GM19397 (cell line): ENCODE measurements at regions not wholly inside any gene's neighbourhood (a gene's known extent, or its start where the extent isn't known, plus 50 kb on each side); places are given as distances from the start of the nearest gene placed in this dataset.

Source experiments
- ATAC-seq: cut with Tn5 transposase; IDR thresholded peaks from one replicate; pipeline ENCODE4 v1.9.1; 2021; ENCODE audit warnings: mild to moderate bottlenecking, moderate library complexity; ENCODE audit not compliant: unreplicated experiment

DNA sequence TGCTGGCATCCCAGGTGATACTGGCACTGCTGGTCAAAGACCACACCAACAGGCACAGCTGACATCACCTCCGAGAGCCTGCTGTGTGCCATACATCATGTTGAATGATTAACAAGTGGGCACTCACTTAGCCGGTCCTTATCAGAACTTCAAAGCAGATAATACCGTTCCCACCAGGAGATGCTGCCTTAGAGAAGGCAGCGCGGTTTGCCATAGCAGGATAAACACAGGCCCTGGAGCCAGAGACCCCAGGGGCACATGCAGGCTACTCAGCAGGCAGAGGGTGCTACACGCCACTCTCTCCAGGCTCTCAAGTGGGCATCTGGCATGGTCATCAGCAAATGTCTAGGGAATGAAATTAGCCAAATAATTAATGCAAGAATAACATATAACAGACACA, 86.5 kb upstream of the CST7 start:
- ATAC-seq = no peak

DNA sequence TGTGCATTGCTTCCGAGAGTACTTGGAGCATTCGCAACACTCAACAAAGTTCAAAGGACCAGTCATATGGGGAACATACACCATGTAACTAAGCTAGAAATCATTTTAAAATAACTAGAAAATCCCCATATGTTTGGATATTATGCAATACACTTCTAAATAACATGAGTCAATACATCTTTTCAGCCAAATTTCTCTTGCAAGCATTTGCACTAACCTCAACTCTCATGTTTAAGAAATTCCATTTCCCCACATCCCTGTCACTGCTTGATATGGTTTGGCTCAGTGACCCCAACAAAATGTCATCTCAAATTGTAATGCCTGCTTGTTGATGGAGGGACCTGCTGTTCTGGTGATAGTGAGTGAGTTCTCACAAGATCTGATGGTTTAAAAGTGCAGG, 85.7 kb upstream of the CST7 start:
- no peak for ATAC-seq

DNA sequence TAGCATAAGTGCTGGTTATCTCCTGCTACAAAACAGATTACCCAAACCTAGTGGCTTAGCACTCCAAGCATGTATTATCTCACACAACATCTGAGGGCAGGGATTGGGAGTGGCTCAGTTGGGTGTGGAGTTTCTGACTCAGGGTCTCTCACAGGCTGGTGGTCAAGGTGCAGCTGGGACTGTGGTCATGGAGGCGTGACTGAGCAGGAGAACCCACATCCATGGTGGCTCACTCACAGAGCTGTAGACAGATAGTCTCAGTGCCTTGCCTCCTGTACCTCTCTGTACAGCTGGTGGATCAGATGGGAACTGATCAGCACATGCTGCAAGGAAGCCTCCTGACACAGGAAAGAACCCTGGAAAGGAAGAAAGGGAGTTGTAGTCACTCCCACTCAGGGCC, 83.1 kb upstream of the CST7 start:
- no peak for ATAC-seq

DNA sequence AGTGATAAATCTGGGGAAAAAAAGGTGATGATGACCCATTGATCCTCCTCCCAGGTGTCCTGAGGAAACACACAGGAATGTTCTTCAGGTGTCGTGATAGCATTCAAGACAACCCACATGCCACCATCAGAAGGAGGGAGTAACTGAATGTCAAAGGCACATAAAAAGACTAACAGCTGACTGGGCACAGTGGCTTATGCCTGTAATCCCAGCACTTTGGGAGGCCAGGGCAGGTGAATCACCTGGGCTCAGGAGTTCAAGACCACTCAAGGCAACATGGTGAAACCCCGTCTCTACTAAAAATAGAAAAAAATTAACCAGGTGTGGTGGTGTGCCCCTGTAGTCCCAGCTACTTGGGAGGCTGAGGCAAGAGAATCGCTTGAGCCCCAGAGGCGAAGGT, 82.3 kb upstream of the CST7 start:
- no peak for ATAC-seq

DNA sequence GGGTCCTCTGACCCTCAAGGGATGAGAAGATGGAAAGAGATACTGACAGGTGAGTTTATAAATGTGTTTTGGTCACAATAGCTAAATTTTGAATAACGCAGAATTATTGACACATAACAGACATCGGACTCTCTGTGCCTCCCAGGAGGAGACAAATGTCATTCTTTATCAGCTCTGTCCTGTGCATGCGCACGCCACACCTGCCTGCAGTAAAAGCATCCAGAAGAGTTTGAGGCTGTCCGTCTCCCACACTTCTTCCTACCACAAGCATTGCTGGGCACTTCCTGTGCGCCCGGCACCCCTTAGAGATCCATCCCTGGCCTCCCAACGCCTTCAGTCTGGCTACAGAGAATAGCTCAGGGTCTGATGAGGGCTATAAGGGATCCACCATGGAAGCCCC, 81.5 kb upstream of the CST7 start:
- ATAC-seq = no peak

DNA sequence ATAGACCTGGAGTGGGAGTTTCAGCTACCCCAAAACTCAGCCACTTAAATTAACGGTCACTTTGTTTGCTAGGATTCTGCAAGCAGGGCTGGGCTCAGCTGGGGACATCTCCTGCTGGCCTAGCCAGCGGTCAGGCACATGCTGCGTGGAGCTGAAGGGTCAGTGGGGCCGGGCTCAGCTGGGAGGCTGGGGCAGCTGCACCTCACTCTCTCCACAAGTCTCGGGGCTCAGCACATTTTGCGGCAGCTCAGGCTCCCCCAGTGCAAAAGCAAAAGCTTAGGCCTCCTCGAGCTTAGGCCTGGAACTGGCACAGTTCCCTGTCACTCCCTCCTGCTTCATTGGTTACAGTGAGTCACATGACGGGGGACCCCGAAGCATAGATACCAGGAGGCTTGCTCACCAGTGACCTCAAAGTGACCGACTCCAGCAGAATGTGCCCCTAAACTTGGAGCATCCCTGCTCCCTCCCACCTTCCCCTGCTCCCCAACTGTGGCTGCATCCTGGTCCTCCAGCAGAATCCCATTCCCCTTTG, 80.6 kb upstream of the CST7 start:
- no peak for ATAC-seq

DNA sequence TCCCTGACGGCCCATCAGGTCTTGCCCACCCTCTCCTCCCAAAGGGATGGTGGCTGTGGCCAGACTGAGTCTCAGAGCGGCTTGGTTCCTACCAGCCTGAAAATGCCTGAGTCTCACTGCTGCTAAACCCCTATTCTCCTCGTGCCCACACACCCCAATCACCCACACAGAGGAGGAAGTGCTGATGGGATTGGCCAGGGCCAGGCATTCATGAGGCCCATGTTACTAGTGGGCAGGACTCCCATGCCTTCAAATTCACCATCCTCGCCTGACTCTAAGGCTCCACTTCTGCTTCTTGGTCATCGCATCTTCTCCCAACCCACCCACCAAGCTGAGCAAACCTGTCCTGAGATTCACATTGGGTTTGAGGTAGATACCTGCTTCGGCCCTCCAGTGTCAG, 80.1 kb upstream of the CST7 start:
- no peak for ATAC-seq

DNA sequence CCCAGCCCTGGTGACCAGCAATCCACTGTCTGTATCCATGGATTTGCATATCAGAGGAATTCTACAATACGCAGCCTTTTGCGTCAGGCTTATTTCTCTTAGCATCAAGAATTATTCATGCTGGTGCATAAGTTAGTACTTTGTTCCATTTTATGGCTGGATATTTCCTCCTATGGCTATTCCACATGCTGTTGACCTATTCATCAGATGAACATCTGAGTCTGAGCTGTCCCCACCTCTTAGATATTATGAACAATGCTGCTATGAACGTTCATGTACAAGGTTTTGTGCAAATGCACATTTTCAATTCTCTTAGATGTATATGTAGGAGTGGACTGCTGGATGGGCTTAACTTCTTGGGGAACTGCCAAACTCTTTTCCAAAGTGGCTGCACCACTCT, 79.0 kb upstream of the CST7 start:
- ATAC-seq = no peak

DNA sequence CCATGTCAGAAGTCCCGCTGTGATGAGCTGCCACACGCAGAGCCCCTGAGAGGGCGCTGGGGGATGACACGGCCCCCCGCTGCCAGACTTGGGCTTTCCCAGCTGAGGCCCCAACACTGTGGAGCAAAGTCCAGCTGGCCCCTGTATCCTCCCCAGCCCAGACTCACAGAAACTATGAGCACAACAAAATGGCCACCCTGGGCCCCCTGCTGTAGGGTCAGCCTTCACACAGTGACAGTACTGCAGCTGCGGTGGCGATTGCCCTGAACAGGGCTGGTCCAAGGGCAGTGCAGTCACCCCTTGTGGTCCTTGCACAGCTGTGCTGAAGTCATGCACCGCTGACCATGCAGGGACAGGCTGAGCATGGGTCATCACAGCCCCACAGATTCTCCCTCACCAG, 78.2 kb upstream of the CST7 start:
- ATAC-seq = no peak

DNA sequence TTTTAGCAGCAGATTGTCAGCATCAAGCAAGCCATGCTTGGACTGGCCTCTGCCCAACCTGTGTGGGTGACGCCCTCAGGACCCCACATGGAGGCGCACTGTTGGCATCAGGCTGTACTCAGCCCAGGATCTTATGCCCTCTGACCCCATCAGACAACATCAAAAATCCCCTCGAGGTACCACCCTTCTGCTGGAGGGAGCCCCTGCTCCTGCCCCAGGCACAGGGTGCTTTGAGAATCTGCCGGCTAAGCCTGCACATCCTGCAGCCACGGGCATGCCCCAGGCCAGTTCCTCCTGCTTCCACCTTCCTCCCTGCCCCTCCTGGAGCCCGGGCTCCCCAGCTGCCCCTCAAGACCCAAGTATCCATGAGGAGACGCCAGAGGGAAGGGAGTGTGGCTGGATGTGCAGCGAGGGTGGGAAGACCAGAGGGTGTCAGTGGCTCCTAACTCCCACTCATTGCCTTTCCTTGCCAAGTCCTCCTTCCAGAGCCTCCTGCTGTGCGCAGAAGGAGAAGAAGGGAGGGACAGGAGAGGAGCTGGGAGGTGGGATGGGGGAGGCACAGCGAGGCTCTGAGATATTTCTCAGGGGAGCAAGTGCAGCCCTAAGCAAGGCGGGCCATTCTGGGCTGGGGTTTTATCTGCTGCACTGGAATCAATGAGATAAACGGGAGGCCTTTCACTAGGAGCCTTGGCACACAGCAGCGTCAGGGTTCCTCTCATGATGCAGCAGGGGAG, 77.4 kb upstream of the CST7 start:
- no peak for ATAC-seq

DNA sequence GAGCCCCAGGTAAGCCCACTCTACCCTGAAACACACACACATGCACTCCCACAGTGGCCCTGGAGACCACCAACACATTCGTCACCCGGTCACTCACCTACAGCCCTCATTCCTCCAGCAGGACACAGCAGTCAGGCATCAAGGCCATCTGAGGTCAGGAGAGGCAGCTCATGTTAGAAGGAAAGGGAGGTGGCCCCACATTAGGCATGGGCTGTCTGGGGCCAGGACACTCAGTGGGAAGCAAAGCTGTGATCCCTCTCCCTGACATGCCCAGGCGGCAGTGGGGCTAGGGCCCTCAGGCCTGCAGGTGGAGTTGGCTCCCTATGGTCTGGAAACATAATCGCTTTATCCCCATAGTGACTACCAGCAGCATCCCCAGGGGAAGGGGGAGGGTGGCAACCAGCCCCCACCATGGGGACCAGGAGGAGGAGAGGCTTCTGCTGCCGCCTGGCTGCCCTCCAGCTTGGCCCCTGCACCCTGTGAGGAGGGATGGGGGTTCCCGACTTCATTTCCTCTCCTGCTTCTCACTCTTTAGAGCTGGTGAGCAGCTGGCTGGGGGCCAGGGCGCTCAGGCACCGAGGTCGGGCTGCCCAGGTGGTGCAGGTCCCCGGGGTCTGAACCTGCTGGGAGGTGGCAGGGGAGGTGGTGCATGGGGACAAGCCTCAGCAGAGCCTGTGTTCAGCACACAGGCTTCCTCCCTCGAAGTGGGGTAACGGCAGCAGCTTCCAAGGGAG, 76.6 kb upstream of the CST7 start:
- ATAC-seq = peak; percentile 57

DNA sequence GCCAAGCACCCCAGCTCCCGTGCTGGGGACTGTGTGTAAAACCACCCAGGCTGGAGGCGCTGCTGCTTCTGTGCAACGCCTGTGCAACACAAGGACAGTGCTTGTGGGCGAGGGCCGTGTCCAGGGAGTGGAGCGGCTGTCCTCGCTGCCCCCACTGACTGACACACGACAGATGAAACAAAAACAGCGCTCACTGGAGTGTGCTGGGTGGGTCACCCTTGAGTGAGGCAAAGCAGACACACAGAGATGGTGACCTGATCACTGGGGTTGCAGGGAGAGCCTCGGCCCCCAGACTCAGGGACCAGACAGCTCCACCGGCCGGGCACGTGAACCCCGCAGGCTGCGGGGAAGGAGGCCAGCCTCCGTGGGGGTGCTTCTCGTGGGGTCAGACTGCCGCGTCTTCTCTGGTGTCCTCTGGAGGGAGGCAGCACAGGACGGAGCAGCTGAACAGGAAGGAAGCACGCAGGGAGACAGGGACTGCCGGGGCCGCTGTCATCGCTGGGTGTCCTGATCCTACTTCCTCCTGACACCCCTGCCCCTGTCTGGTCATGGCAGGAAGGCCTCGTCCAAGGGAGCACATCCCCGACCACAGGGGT, 75.9 kb upstream of the CST7 start:
- ATAC-seq = peak; percentile 23

DNA sequence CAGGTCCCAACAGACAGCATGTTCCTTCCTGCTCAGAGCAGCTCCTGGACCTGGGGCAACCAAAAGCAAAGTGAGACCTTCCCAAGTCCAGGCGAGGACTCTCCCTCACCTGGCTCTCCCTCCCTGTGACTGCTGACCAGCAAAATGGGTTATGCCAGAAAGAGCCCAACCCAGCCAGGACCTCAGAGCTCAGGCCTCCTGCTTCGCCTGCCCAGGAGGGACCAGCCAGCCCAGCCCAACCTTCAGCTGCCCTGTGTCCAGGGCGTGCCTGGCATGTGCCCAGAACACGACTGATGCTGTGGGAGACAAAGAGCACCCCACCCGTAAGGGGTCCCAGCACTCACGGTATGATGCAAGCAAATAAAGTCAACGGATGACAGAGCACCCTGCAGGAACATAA, 74.0 kb upstream of the CST7 start:
- no peak for ATAC-seq

DNA sequence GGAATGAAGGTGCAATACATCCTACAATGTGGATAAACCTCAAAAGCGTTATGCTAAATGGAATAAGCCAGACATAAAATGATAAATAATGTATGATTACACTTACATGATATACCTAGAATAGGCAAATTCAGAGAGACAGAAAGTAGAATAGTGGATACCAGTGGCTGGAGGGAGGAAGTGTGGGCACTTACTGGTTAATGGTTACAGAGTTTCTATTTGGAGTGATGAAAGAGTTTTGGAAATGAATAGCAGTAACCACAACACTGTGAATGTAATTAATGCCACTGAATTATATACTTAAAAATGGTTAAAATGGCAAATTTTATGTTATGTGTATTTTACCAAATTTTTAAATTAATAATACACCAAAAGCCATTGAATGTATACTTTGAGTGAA, 71.4 kb upstream of the CST7 start:
- ATAC-seq = no peak

DNA sequence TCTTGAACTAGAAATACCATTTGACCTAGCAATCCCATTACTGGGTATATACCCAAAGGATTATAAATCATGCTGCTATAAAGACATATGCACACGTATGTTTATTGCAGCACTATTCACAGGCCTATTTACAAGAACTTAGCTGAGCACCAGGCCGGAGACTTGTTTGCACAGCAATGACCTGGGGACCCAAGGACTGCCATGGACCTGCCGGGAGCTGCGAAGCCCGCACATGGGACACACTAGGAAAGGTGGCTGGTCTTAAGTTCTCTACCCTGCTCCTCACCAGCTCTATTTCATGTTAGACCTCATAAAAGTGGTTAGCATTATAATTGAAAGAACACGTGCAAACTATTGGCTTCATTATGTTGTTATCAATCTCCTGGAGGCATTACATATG, 70.4 kb upstream of the CST7 start:
- no peak for ATAC-seq

DNA sequence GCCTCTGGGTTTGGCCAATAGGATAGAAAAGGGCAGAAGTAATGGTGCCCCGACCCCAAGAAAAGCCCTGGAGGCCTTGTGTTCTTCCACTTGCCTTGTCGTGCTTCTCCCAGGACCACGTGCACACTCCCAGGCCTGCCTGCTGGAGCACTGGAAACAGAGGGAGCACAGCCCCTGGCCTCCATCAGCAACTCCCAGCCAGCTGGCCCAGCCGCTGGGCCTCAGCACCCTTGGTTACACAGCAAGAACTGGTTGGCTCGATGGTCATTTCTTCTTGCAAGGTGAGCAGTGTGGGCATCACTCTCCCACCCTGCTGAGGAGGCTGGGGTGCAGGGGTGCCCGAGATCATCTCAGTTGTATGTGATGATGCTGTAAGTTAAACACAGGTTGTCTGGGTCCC, 69.2 kb upstream of the CST7 start:
- ATAC-seq = no peak

DNA sequence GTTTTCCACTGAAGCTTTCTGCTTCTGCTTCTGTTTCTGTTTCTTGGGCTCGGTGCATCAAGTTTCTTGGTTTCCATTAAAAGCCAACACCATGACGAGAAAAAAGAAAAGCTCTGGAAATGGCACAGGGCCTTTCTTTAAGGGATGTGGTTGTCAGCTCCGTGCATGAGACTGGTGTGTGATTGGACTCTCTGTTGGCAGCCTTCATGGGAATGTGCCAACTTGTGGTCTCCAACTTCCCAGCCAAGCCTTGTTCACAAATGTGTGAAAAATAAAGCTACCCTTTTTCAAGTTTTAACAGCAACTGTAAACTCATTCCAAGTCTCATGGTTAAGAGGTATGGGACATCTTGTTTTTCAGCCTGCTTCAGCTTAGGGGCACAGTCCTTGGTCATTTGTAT, 68.7 kb upstream of the CST7 start:
- no peak for ATAC-seq

DNA sequence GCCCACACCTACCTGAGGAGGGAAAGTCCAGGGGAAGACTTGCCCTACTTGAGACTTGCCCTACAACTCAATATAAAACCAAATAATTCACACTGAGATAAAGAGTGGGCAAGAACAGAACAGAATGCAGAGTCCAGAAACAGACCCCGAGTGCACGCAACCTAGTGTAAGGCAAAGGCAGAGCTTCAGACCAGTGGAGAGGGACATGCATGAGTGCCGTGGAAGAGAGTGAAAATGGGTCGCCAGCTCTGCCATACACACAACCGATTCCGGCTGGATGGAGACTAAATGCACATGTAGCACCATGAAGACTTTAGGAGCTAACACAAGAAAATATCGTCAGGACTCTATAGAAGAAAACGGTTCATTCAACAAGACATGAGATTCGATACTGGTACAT, 58.8 kb upstream of the CST7 start:
- no peak for ATAC-seq

DNA sequence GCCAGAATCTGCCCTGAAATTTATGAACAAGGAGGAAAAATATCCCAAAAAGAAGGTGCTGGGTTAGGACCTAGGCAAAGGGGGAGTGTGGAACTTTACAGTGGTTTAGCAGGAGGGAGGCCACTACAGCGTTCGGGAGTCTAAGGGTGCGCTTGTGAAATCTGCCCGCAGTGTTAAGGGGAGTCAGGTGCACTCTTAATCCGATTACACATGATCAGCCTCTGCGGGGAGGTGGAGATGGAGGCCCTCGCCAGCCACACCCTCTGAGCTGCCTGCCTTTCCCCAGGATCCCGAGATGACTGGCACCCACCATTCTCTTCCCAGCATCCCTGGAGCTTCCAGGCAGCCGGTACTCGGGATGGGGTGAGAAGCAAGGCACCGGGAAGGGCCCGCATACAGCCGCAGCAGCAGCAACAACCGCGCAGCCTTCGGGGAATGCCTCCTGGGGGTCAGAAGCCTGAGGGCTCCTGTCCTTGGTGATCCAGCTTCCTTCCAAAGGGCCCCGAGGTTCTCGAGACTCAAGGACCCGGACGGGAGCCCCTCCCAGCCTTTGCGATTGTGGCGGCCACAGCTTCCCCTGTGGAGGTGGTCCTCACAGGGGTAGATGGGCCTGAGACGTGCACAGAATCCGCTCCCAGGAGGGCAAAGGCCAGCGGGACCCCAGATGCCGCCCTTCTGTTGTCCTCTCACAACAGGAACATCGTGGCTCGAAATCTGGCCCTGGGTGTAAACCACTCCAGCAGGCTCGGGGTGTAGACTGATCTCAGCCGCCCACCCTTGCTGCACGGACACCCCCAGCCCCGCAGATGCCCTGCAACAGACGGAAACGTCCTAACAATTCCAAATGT, 57.3 kb upstream of the CST7 start:
- ATAC-seq = no peak

DNA sequence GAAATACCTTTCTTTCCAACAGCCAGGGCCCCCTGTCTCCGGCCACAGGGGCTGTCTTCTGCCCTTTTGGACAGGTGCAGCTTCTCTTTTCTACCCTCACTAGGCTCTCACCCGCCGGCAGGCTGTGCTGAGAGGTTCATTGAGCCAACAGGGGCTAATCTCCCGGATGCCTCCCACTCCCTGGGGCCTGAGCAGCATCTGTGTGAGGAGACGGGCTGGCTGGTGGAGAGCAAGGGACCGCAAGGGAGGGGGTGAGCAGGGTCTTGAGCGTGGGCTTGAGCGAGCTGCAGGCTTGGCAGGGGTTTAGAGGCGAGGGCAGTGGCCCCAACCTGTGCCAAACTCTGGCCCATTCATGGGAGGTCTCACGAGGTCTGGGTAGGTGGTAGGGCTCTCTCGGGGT, 56.5 kb upstream of the CST7 start:
- no peak for ATAC-seq

DNA sequence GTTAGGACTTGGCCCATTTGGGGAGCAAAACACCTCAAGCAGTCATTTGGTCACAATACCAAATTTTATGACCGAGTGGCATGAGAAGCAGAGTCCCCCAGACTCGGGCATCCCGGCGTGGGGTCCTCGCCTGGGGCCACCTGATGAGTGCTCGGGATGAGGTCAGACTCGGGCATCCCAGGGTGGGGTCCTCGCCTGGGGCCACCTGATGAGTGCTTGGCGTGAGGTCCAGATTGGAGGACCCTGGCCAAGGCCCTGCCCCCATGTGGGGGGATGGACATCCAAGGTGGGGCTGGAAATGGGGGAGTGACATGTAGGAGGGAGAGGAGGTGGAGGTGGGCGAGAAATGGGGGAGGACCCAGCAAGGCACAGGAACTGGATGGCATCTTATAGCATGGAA, 56.1 kb upstream of the CST7 start:
- no peak for ATAC-seq
